Erythroblast (primary cell): ENCODE measurements at regions not wholly inside any gene's neighbourhood (a gene's known extent, or its start where the extent isn't known, plus 50 kb on each side); places are given as distances from the start of the nearest gene placed in this dataset.
"Not testable (repeated sequence)": the region's sequence is repeated elsewhere in the genome, so short reads cannot be mapped to it uniquely, and the experiment has no call there.

Experiments
- DNase-seq, 2 experiments: peaks; one replicate each; lab custom pipeline; 2025; lab: John Stamatoyannopoulos, UW
- GATA1 ChIP-seq: IDR thresholded peaks from 2 replicates; pipeline ENCODE4 v1.6.1; 2011; ENCODE audit warnings: low read depth, mild to moderate bottlenecking, control low read depth, low read length, moderate library complexity
- POLR2A ChIP-seq: IDR thresholded peaks from 2 replicates; pipeline ENCODE4 v1.6.1; 2011; ENCODE audit warnings: mild to moderate bottlenecking, low read length

- TF ChIP-seq POLR2A (no peak), GATA1 (no peak)
- DNase-seq: peak in 1 of 2 experiments; percentile 36
Measured at GRCh38 chr3:177361081-177361938, 164.0 kb upstream of the TBL1XR1 start.

- DNase-seq: no peak
- TF ChIP-seq POLR2A (no peak), GATA1 (no peak)
Measured at GRCh38 chr3:177362626-177363025, 165.3 kb upstream of the TBL1XR1 start.

- TF ChIP-seq GATA1 (no peak), POLR2A (no peak)
- DNase-seq: no peak
Measured at GRCh38 chr3:177364236-177364635, 167.0 kb upstream of the TBL1XR1 start.

DNA sequence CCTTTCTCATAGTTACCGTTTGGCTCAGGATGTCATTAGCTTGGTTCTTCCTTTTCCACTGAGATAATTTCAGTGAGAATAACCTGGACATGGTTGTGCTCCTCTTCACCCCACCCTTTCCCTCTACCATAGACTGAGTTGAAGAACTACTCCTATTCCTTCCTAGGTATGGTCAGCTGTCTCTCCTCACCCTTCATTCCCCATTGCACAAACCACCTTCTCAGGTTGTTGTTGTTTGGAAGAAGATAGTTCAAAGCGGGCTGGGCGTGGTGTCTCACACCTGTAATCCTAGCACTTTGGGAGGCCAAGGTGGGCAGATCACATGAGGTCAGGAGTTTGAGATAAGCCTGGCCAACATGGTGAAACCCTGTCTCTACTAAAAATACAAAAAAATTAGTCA is 168.0 kb upstream of the TBL1XR1 start:
- DNase-seq: not testable (repeated sequence)

- TF ChIP-seq POLR2A (no peak), GATA1 (no peak)
- no peak for DNase-seq
Measured at GRCh38 chr3:177367788-177368187, 170.5 kb upstream of the TBL1XR1 start.

DNA sequence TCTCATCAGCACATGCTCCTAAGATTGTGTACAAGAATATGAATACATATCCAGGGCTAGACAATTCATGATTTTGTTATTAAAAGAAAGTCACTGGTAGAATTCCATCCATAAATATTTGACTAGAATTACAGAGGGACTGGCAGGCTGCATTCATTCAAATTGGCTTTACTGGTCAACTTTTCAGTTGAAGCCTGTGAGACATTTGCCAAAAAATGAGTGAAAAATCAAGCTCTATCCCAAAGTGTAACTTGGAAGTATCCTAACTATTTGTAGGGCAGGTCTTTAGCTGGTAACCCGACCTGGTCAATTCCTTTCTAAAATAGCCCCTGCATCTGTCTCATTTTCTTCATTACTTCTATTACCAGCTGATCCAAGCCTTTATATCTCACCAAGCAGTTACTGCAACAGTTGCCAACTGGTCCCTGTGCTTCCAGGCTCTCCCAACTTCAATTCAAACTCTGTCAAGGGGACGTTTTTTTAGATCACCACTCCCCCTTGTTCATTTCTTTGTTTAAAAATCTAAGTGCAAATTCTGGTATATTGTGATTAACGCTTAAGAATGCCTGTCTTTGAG is 173.1 kb upstream of the TBL1XR1 start:
- TF ChIP-seq GATA1: no peak
- no peak for TF ChIP-seq POLR2A
- no peak for DNase-seq

- no peak for TF ChIP-seq GATA1
- TF ChIP-seq POLR2A: no peak
Measured at GRCh38 chr3:177371146-177371545, 173.9 kb upstream of the TBL1XR1 start.

GRCh38 chr3:177371888-177372287 is 174.6 kb upstream of the TBL1XR1 start:
- DNase-seq: no peak
- TF ChIP-seq GATA1 (no peak), POLR2A (no peak)

More at GRCh38 chr3:177371146-177371545, 173.9 kb upstream of the TBL1XR1 start:
- DNase-seq: no peak

- no peak for DNase-seq
- TF ChIP-seq GATA1 (no peak), POLR2A (no peak)
Measured at GRCh38 chr3:177374323-177374722, 177.0 kb upstream of the TBL1XR1 start.

DNA sequence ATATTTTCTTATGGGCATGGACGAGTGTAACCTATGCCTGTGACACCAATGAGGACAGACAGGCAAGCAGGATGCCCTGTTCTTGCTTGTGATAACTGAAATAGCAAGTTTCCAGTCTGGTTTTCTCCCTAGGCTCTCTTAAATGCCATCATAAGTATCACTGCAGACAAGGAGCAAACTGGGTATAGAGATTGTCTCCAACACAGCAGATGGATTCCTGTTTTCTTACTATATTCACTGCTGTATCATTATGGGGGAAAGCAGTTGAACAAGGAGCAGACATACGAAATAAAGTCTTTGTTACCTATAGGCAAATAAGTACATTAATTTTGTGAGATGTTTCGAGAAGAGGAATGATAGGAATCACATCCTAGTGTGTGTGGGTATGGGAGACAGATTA is 178.0 kb upstream of the TBL1XR1 start:
- TF ChIP-seq POLR2A: no peak
- no peak for TF ChIP-seq GATA1
- DNase-seq: no peak

- no peak for DNase-seq
- no peak for TF ChIP-seq POLR2A
- no peak for TF ChIP-seq GATA1
Measured at GRCh38 chr3:177377166-177377565, 179.9 kb upstream of the TBL1XR1 start.

DNA sequence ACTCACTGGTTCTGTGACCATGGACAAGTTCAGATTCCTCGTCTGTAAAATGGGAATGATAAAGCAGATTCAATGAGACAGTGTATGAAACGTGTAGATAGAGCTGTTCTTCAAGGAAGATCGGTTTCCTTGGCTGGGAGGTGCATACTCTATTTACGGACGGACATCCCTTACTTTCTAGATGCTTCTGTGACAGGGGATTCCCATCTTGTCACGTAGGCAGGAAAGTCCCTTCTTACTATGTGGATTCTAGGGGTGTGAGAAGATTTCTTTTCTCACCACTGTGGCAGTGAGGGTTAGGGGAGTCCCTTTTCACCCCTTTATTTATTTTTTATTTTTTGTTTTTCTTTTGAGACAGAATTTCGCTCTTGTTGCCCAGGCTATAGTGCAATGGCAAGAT is 180.9 kb upstream of the TBL1XR1 start:
- TF ChIP-seq GATA1 (no peak), POLR2A (no peak)

GRCh38 chr3:177379045-177379444 is 181.8 kb upstream of the TBL1XR1 start:
- DNase-seq: peak in 1 of 2 experiments; percentile 26
- TF ChIP-seq POLR2A (no peak), GATA1 (no peak)

More for the DNA sequence above, 180.9 kb upstream of the TBL1XR1 start:
- no peak for DNase-seq

GRCh38 chr3:177381070-177381469 is 183.8 kb upstream of the TBL1XR1 start:
- TF ChIP-seq GATA1 (no peak), POLR2A (no peak)
- no peak for DNase-seq
